ENCODE measurements at regions not wholly inside any gene's neighbourhood (a gene's known extent, or its start where the extent isn't known, plus 50 kb on each side); places are given as distances from the start of the nearest gene placed in this dataset.

- TF ChIP-seq EZH2 (IDR thresholded peaks at IDR 0.05; ENCODE audit: insufficient read depth, poor library complexity, severe bottlenecking) (no peak), EZH2phosphoT487 (IDR thresholded peaks at IDR 0.05; ENCODE audit: insufficient read depth, low read depth) (no peak)
These were observed 423.7 kb upstream of the ZNF804A start for GRCh38 chr2:184174493-184175104.

Measured in GM23248 (cell line).